ENCODE measurements at regions not wholly inside any gene's neighbourhood (a gene's known extent, or its start where the extent isn't known, plus 50 kb on each side); places are given as distances from the start of the nearest gene placed in this dataset.
A peak's percentile ranks its signal among the peaks of the same experiment; 100 is the strongest.

DNA sequence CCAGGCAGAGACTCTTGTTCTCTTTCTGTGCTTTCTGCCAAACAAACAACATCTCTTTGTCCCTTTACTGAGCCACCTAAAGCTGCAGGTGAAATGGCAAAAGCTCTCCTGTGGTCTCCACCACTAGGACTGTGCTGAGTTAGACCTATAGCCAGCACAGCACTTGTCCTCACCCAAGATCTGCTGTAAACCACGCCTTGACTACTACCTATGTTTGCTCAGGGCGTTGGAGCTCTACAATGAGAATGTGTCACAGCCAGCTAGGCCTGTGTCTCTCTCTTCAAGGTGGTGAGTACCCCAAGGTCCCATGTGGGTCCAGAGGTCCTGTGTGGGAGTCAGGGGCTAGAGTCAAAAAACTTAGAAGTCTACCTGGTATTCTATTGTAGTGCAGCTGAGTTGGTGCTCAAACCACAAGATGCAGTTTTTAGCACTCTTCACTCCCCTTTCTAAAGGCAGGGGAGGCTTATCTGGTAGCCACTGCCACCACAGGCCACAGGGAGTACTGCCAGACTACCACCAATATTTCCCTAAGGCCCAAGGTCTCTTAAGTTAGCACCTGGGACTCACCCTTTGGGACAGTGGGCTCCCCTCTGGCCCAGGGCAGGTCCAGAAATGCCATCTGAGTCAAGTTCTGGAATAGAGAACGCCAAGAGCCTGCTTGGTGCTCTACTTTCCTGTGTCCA is 96.8 kb upstream of the RPRM start:
- no peak overlapping the region for H3K4me2 ChIP-seq (ENCODE audit: insufficient read depth in 1 of 2, low read depth in 2 of 2, low read length in 2 of 2)
- no peaks in the 10 kb centered on the region for H3K79me2 ChIP-seq (ENCODE audit: control insufficient read depth in 1 of 2, insufficient read depth in 2 of 2, low read length in 2 of 2)
- no peak overlapping the region for H2BK120ac ChIP-seq (replicated peaks; ENCODE audit: low read depth, low read length)
- H4K20me1 ChIP-seq (replicated peaks in 1 of 2; ENCODE audit: control insufficient read depth in 1 of 2, insufficient read depth in 2 of 2, low read length in 2 of 2) = no peaks in the 10 kb centered on the region
- no peak overlapping the region for H2BK15ac ChIP-seq (ENCODE audit: low read length)
- H3K79me1 ChIP-seq (ENCODE audit: low read depth, low read length) = no peaks in the 10 kb centered on the region
- no peaks in the 10 kb centered on the region for H3K23me2 ChIP-seq (ENCODE audit: low read depth, low read length)
- no peak overlapping the region for H3K14ac ChIP-seq (ENCODE audit: insufficient read length)
- H4K5ac ChIP-seq (ENCODE audit: insufficient read length, low read depth, low read length) = no peak overlapping the region
- ChIA-PET POLR2A (ENCODE audit: partially characterized antibody) (no interaction called here), CTCF (ENCODE audit: partially characterized antibody) (interaction anchor here (0.6 to 2.5 kb wide), 12 partner anchors 9 to 649 kb away, joined by 3 to 14 read pairs (median 3); no protein-coding TSS in a partner anchor)
- no peak overlapping the region; the same call in 1 of the 2 replicates for H4K8ac ChIP-seq (ENCODE audit: extremely low read depth, insufficient read depth, low read length)
- no peak overlapping the region for H3K4ac ChIP-seq (replicated peaks; ENCODE audit: insufficient read length, low read depth, low read length)
- no peaks in the 10 kb centered on the region for H3K27me3 ChIP-seq (replicated peaks in 1 of 4; ENCODE audit: control insufficient read depth in 3 of 4, extremely low read depth in 1 of 4, insufficient read depth in 3 of 4, low read length in 3 of 4)
- no peak overlapping the region for H3K9ac ChIP-seq (replicated peaks in 1 of 4; ENCODE audit: extremely low read depth in 1 of 4, low read depth in 3 of 4, low read length in 3 of 4)
- no peak overlapping the region for H3K18ac ChIP-seq (ENCODE audit: extremely low read depth, low read length)
- no peak overlapping the region for H3K4me3 ChIP-seq (ENCODE audit: extremely low read depth in 1 of 4, insufficient read depth in 2 of 4, low read depth in 3 of 4, low read length in 4 of 4)
- no peaks in the 10 kb centered on the region for H3K36me3 ChIP-seq (ENCODE audit: control insufficient read depth in 2 of 4, insufficient read depth in 4 of 4, low read length in 3 of 4)
- no peak overlapping the region for H3K27ac ChIP-seq (ENCODE audit: low read depth, low read length)
- TF ChIP-seq ZNF274 (IDR thresholded peaks at IDR 0.05; ENCODE audit: borderline replicate concordance, extremely low read depth, low read length) = no peak
- TF ChIP-seq, protein P1, sequence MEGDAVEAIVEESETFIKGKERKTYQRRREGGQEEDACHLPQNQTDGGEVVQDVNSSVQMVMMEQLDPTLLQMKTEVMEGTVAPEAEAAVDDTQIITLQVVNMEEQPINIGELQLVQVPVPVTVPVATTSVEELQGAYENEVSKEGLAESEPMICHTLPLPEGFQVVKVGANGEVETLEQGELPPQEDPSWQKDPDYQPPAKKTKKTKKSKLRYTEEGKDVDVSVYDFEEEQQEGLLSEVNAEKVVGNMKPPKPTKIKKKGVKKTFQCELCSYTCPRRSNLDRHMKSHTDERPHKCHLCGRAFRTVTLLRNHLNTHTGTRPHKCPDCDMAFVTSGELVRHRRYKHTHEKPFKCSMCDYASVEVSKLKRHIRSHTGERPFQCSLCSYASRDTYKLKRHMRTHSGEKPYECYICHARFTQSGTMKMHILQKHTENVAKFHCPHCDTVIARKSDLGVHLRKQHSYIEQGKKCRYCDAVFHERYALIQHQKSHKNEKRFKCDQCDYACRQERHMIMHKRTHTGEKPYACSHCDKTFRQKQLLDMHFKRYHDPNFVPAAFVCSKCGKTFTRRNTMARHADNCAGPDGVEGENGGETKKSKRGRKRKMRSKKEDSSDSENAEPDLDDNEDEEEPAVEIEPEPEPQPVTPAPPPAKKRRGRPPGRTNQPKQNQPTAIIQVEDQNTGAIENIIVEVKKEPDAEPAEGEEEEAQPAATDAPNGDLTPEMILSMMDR (IDR thresholded peaks at IDR 0.05; ENCODE audit: control extremely low read depth in 1 of 3, insufficient read depth in 1 of 3, low read depth in 1 of 3, low read length in 3 of 3) = peak in 2 of 3 experiments; percentile 37 to 45; a peak in 3 of 4 replicates
- no peak for TF ChIP-seq ATF3 (IDR thresholded peaks at IDR 0.05; ENCODE audit: insufficient read depth, low read depth, low read length)
- peak; percentile 30 to 32 for TF ChIP-seq RAD21 (IDR thresholded peaks at IDR 0.05 in 1 of 2, conservative IDR thresholded peaks at IDR 0.05 in 1 of 2; ENCODE audit: low read depth in 2 of 2, low read length in 2 of 2)
- no peak for TF ChIP-seq NANOG (IDR thresholded peaks at IDR 0.05; ENCODE audit: insufficient read depth, low read depth, low read length, poor library complexity, severe bottlenecking)
- H2BK20ac ChIP-seq (ENCODE audit: low read length) = 0 out of 2 replicates have a peak overlapping the region, but pooled peaks have one; percentile 27
- FAIRE-seq = no peak
- H2BK12ac ChIP-seq (ENCODE audit: low read depth, low read length) = no peak overlapping the region
- no peak overlapping the region for H4K91ac ChIP-seq (replicated peaks; ENCODE audit: insufficient read length, low read length)
- no peak overlapping the region for H3K23ac ChIP-seq (ENCODE audit: insufficient read length)
- no peak overlapping the region for H3K56ac ChIP-seq (replicated peaks; ENCODE audit: insufficient read length, low read depth, low read length)
- WGBS, 2 experiments (ENCODE audit: extremely low coverage in 1 of 2, insufficient coverage in 1 of 2, insufficient read length in 1 of 2, insufficient replicate concordance in 2 of 2, low coverage in 1 of 2, low lambda C conversion rate in 2 of 2, missing lambda C conversion rate in 1 of 2) = 87% methylated on average over 3 of the region's 3 CpGs; no CpG with 5 or more reads in 1 of the 2 experiments
- H2AFZ ChIP-seq (ENCODE audit: low read length) = no peak overlapping the region
- H2AK5ac ChIP-seq (ENCODE audit: low read depth, low read length) = no peak overlapping the region
- no peak for DNase-seq (ENCODE audit: low read depth in 1 of 2, low spot score in 2 of 2)
- H3K4me1 ChIP-seq (replicated peaks in 1 of 4; ENCODE audit: control insufficient read depth in 3 of 4, insufficient read depth in 4 of 4, low read length in 3 of 4) = no peaks in the 10 kb centered on the region
- H2BK5ac ChIP-seq (ENCODE audit: low read depth, low read length) = no peak overlapping the region
- H3K9me3 ChIP-seq (ENCODE audit: insufficient read depth in 2 of 2, low read depth in 1 of 2, low read length in 1 of 2) = no peaks in the 10 kb centered on the region
